CD14-positive monocyte (primary cell): ENCODE measurements at regions not wholly inside any gene's neighbourhood (a gene's known extent, or its start where the extent isn't known, plus 50 kb on each side); places are given as distances from the start of the nearest gene placed in this dataset.

Experiments used
- DNase-seq, 3 donors: peaks; one replicate each; pipeline ENCODE4 v3.0.0-alpha.2; 2011 to 2022
- H2AFZ ChIP-seq: 2 replicates; pipeline ENCODE4 v1.6.0; 2012; ENCODE audit warnings: mild to moderate bottlenecking, low read depth, low read length, inconsistent platforms; ENCODE audit not compliant: insufficient read depth, poor library complexity, severe bottlenecking
- H3K27ac ChIP-seq, 2 donors: 1 replicate in 1 of 2; 2 replicates in 1 of 2; pipeline ENCODE4 v1.5.1; 2012 to 2013; ENCODE audit warnings: low read length in 2 of 2, control low read depth in 1 of 2, inconsistent platforms in 1 of 2, low read depth in 1 of 2, mild to moderate bottlenecking in 1 of 2
- H3K27me3 ChIP-seq, 2 donors: one replicate each; pipeline versions ENCODE4 v1.6.0 to v1.6.1; 2011 to 2013; ENCODE audit warnings: low read length in 2 of 2; ENCODE audit not compliant: control insufficient read depth in 2 of 2, insufficient read depth in 2 of 2
- H3K36me3 ChIP-seq, 2 donors: replicated peaks in 1 of 2; 1 replicate in 1 of 2; 2 replicates in 1 of 2; pipeline versions ENCODE4 v1.5.1 to v1.6.1; 2012 to 2013; ENCODE audit warnings: low read length in 2 of 2, control low read depth in 1 of 2, inconsistent platforms in 1 of 2, mild to moderate bottlenecking in 1 of 2; ENCODE audit not compliant: insufficient read depth in 2 of 2, control insufficient read depth in 1 of 2
- H3K4me1 ChIP-seq, 2 donors: 1 replicate in 1 of 2; 2 replicates in 1 of 2; pipeline versions ENCODE4 v1.5.1 to v1.6.1; 2012 to 2013; ENCODE audit warnings: low read length in 2 of 2, control low read depth in 1 of 2, inconsistent platforms in 1 of 2, mild to moderate bottlenecking in 1 of 2, moderate library complexity in 1 of 2; ENCODE audit not compliant: insufficient read depth in 2 of 2, control insufficient read depth in 1 of 2
- H3K4me2 ChIP-seq: replicated peaks from 2 replicates; pipeline ENCODE3; 2012; ENCODE audit warnings: low read length, moderate library complexity, mild to moderate bottlenecking; ENCODE audit not compliant: poor library complexity, severe bottlenecking; ENCODE audit errors: extremely low read depth
- H3K4me3 ChIP-seq, 3 experiments: fragments of 200-600 bp in 1 of 3; sonication (generic) in 1 of 3; replicated peaks in 1 of 3; 1 replicate in 2 of 3; 2 replicates in 1 of 3; pipeline ENCODE4 v1.5.1; 2011 to 2013; ENCODE audit warnings: low read length in 3 of 3, mild to moderate bottlenecking in 3 of 3, control low read depth in 2 of 3, low read depth in 2 of 3, inconsistent platforms in 1 of 3, moderate library complexity in 1 of 3
- H3K79me2 ChIP-seq: 2 replicates; pipeline ENCODE4 v1.6.0; 2012; ENCODE audit warnings: mild to moderate bottlenecking, control low read depth, inconsistent platforms, low read length, moderate library complexity; ENCODE audit not compliant: insufficient read depth
- H3K9ac ChIP-seq: 2 replicates; pipeline ENCODE4 v1.6.0; 2017; ENCODE audit warnings: low read length, mild to moderate bottlenecking; ENCODE audit not compliant: insufficient read depth, poor library complexity, severe bottlenecking
- H3K9me3 ChIP-seq, 2 donors: replicated peaks in 1 of 2; 1 replicate in 1 of 2; 2 replicates in 1 of 2; pipeline versions ENCODE4 v1.5.1 to v1.6.1; 2012 to 2013; ENCODE audit warnings: low read length in 2 of 2, control low read depth in 1 of 2; ENCODE audit not compliant: control insufficient read depth in 1 of 2, insufficient read depth in 1 of 2
- H4K20me1 ChIP-seq: 2 replicates; pipeline ENCODE4 v1.6.0; 2012; ENCODE audit warnings: mild to moderate bottlenecking, low read length, control low read depth, moderate library complexity; ENCODE audit not compliant: insufficient read depth
- H3K27ac Mint-ChIP-seq, 7 donors: one replicate each; pipeline ENCODE4 v1.8.0; 2020; ENCODE audit warnings: mild to moderate bottlenecking in 7 of 7, mixed read lengths in 7 of 7, moderate library complexity in 6 of 7, inconsistent platforms in 2 of 7
- H3K27me3 Mint-ChIP-seq, 3 donors: one replicate each; pipeline ENCODE4 v1.8.0; 2021 to 2022; ENCODE audit warnings: low read depth in 3 of 3, mild to moderate bottlenecking in 3 of 3, mixed read lengths in 3 of 3, moderate library complexity in 3 of 3, inconsistent platforms in 1 of 3
- H3K36me3 Mint-ChIP-seq, 2 donors: one replicate each; pipeline ENCODE4 v1.8.0; 2020; ENCODE audit warnings: mixed read lengths in 2 of 2, inconsistent platforms in 1 of 2, mild to moderate bottlenecking in 1 of 2
- H3K4me1 Mint-ChIP-seq: one replicate; pipeline ENCODE4 v1.8.0; 2020; ENCODE audit warnings: mild to moderate bottlenecking, mixed read lengths
- H3K4me3 Mint-ChIP-seq, 2 donors: one replicate each; pipeline ENCODE4 v1.8.0; 2020; ENCODE audit warnings: mild to moderate bottlenecking in 2 of 2, mixed read lengths in 2 of 2, moderate library complexity in 1 of 2
- H3K9me3 Mint-ChIP-seq, 7 donors: one replicate each; pipeline ENCODE4 v1.8.0; 2020 to 2022; ENCODE audit warnings: mixed read lengths in 7 of 7, mild to moderate bottlenecking in 6 of 7, moderate library complexity in 6 of 7, inconsistent platforms in 2 of 7
- WGBS: methylation state at CpG from one replicate; pipeline ENCODE4 v1.1.5; 2013; ENCODE audit warnings: missing lambda C conversion rate; ENCODE audit not compliant: insufficient coverage; 5-methylcytosine and 5-hydroxymethylcytosine counted together
- intact Hi-C, 2 donors: fragments of 100-400 bp; cut with micrococcal nuclease; formaldehyde crosslinking; loops; one replicate each; pipeline versions ENCODE4 v1.15.0 to v1.15.1; 2023
- TF ChIP-seq, protein P1 (sequence below): fragments of 200-600 bp; IDR thresholded peaks from one replicate; pipeline ENCODE4 v1.8.0; 2022; ENCODE audit warnings: antibody characterized with exemption, mild to moderate bottlenecking

DNA sequence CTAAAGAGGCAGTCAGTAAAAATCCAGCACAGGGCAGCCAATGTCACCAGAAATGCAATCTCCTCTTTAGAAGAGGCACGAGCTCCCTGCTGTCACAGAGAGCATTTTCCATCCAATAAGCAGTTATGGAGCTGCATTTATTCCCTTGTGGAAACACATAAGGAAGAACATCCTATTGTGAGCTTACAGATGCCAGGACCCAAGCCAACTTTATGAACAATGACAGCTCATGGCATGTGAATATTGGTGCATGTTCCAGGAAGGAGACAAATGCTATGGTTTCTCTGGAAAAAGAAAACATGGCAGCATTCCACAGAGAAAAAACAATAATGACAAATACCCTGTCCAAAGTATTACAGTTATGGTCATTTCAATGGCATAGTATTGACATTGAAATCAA is 955.6 kb downstream of the UQCRFS1 start:
- no peaks in the 10 kb centered on the region for H3K9me3 ChIP-seq
- H3K79me2 ChIP-seq: no peaks in the 10 kb centered on the region
- Mint-ChIP-seq H3K36me3 (no peaks in the 10 kb centered on the region), H3K4me1 (no peaks in the 10 kb centered on the region), H3K9me3 (peaks cover 0 to 6% (median 4%) of the 10 kb centered on the region in 7 donors), H3K4me3 (no peak overlapping the region), H3K27ac (no peak overlapping the region), H3K27me3 (peaks cover 0 to 2% (median 1%) of the 10 kb centered on the region in 3 donors)
- no peak overlapping the region for H3K4me3 ChIP-seq
- no peaks in the 10 kb centered on the region for H3K4me1 ChIP-seq
- TF ChIP-seq, protein P1, sequence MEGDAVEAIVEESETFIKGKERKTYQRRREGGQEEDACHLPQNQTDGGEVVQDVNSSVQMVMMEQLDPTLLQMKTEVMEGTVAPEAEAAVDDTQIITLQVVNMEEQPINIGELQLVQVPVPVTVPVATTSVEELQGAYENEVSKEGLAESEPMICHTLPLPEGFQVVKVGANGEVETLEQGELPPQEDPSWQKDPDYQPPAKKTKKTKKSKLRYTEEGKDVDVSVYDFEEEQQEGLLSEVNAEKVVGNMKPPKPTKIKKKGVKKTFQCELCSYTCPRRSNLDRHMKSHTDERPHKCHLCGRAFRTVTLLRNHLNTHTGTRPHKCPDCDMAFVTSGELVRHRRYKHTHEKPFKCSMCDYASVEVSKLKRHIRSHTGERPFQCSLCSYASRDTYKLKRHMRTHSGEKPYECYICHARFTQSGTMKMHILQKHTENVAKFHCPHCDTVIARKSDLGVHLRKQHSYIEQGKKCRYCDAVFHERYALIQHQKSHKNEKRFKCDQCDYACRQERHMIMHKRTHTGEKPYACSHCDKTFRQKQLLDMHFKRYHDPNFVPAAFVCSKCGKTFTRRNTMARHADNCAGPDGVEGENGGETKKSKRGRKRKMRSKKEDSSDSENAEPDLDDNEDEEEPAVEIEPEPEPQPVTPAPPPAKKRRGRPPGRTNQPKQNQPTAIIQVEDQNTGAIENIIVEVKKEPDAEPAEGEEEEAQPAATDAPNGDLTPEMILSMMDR: no peak
- H4K20me1 ChIP-seq: no peaks in the 10 kb centered on the region
- DNase-seq: no peak
- H3K9ac ChIP-seq: no peak overlapping the region
- 86% methylated on average over 1 of the region's 1 CpG for WGBS
- no peaks in the 10 kb centered on the region for H3K36me3 ChIP-seq
- no peaks in the 10 kb centered on the region for H3K27me3 ChIP-seq
- H2AFZ ChIP-seq: no peak overlapping the region
- no peak overlapping the region for H3K27ac ChIP-seq
- no peak overlapping the region for H3K4me2 ChIP-seq
- intact Hi-C loops: no loop called here

DNA sequence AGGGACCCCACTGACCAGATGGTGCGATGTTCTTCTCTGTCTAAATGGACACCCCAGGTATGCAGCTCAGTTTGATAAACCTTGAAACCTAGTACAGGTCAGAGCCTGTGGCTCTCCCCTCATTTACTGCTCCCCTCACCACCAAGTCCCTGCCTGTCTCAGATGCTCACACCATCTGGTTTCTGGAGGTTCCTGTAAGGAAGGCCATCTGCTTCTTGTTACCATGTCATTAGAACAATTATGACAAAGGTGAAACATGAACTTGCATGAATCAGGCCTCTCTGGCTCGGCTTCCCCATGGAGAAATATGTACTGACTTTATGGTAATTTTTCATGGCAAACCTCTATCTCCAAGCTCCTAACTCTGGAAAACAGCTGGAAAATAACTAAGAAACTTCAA is 965.7 kb downstream of the UQCRFS1 start:
- Histone ChIP-seq H3K4me3 (no peak overlapping the region), H4K20me1 (no peaks in the 10 kb centered on the region), H3K27ac (no peak overlapping the region), H2AFZ (no peak overlapping the region), H3K4me1 (no peaks in the 10 kb centered on the region), H3K79me2 (no peaks in the 10 kb centered on the region), H3K36me3 (no peaks in the 10 kb centered on the region), H3K4me2 (no peak overlapping the region), H3K9ac (no peak overlapping the region), H3K27me3 (no peaks in the 10 kb centered on the region), H3K9me3 (no peaks in the 10 kb centered on the region)
- no peaks in the 10 kb centered on the region for H3K36me3 Mint-ChIP-seq
- H3K9me3 Mint-ChIP-seq: peaks cover 0 to 9% (median 0%) of the 10 kb centered on the region in 7 donors
- H3K27ac Mint-ChIP-seq: peak overlapping the region in 1 of 7 donors; percentile 47
- 67% methylated on average over 1 of the region's 2 CpGs for WGBS
- H3K4me3 Mint-ChIP-seq: no peak overlapping the region
- peaks cover 0 to 4% (median 0%) of the 10 kb centered on the region in 3 donors for H3K27me3 Mint-ChIP-seq
- H3K4me1 Mint-ChIP-seq: no peaks in the 10 kb centered on the region
- intact Hi-C loops: no loop called here
- TF ChIP-seq, protein P1: no peak
- DNase-seq: no peak
